OCI-LY1 (cell line): ENCODE measurements at regions not wholly inside any gene's neighbourhood (a gene's known extent, or its start where the extent isn't known, plus 50 kb on each side); places are given as distances from the start of the nearest gene placed in this dataset.
A peak's percentile ranks its signal among the peaks of the same experiment; 100 is the strongest.
"Not testable (repeated sequence)": the region's sequence is repeated elsewhere in the genome, so short reads cannot be mapped to it uniquely, and the experiment has no call there.

Experiments
- H2AFZ ChIP-seq: fragments of 200-600 bp; sonication (generic), shearing (Covaris generic); 2 replicates; pipeline ENCODE4 v1.6.0; 2014; ENCODE audit warnings: antibody characterized with exemption, mild to moderate bottlenecking, low read length
- H3F3A ChIP-seq: fragments of 200-600 bp; sonication (generic), shearing (Covaris generic); 2 replicates; pipeline ENCODE4 v1.6.0; 2014; ENCODE audit warnings: mild to moderate bottlenecking, antibody characterized with exemption, low read length, moderate library complexity; ENCODE audit not compliant: insufficient read depth
- H3K27ac ChIP-seq: fragments of 200-600 bp; sonication (generic); 2 replicates; pipeline ENCODE4 v1.5.1; 2014; ENCODE audit warnings: low read length, mixed run types, mild to moderate bottlenecking, low read depth; ENCODE audit not compliant: poor library complexity, severe bottlenecking
- H3K27me3 ChIP-seq: fragments of 200-600 bp; sonication (generic); 2 replicates; pipeline ENCODE4 v1.6.0; 2014; ENCODE audit warnings: antibody characterized with exemption, mild to moderate bottlenecking, low read length, moderate library complexity; ENCODE audit not compliant: insufficient read depth
- H3K36me3 ChIP-seq: fragments of 200-600 bp; sonication (generic); 2 replicates; pipeline ENCODE4 v1.6.1; 2014; ENCODE audit warnings: mild to moderate bottlenecking, antibody characterized with exemption, low read length, moderate library complexity, mixed read lengths; ENCODE audit not compliant: insufficient read depth
- H3K4me1 ChIP-seq: fragments of 200-600 bp; sonication (generic); 2 replicates; pipeline ENCODE4 v1.5.1; 2014; ENCODE audit warnings: mild to moderate bottlenecking, low read length, moderate library complexity; ENCODE audit not compliant: insufficient read depth, severe bottlenecking
- H3K4me2 ChIP-seq: fragments of 200-600 bp; sonication (generic), shearing (Covaris generic); 2 replicates; pipeline ENCODE4 v1.6.1; 2014; ENCODE audit warnings: low read length
- H3K4me3 ChIP-seq: fragments of 200-600 bp; sonication (generic); 2 replicates; pipeline ENCODE4 v1.5.1; 2014; ENCODE audit warnings: low read length, low read depth, mild to moderate bottlenecking, mixed read lengths; ENCODE audit not compliant: poor library complexity, severe bottlenecking
- H3K79me2 ChIP-seq: fragments of 200-600 bp; shearing (Covaris generic); 2 replicates; pipeline ENCODE4 v1.6.1; 2016; ENCODE audit warnings: mixed run types, low read length, mixed read lengths; ENCODE audit not compliant: insufficient read depth
- H3K9ac ChIP-seq: fragments of 200-600 bp; sonication (generic), shearing (Covaris generic); 2 replicates; pipeline ENCODE4 v1.6.1; 2014; ENCODE audit warnings: mild to moderate bottlenecking, low read length, mixed read lengths
- H3K9me2 ChIP-seq: fragments of 200-600 bp; sonication (generic), shearing (Covaris generic); 2 replicates; pipeline ENCODE4 v1.6.1; 2014; ENCODE audit warnings: low read depth, mild to moderate bottlenecking, low read length, mixed read lengths
- H3K9me3 ChIP-seq: fragments of 200-600 bp; shearing (Covaris generic); 2 replicates; pipeline ENCODE4 v1.6.1; 2014; ENCODE audit warnings: low read length, mixed read lengths
- H4K20me1 ChIP-seq: fragments of 200-600 bp; sonication (generic), shearing (Covaris generic); 2 replicates; pipeline ENCODE4 v1.6.0; 2016; ENCODE audit warnings: mild to moderate bottlenecking, low read length; ENCODE audit not compliant: insufficient read depth
- CTCF ChIP-seq: fragments of 200-600 bp; sonication (generic), shearing (Covaris generic); IDR thresholded peaks from 2 replicates; pipeline ENCODE4 v1.5.1; 2017; ENCODE audit warnings: mild to moderate bottlenecking, antibody characterized with exemption, low read length, moderate library complexity, mixed read lengths
- EZH2 ChIP-seq: fragments of 200-600 bp; sonication (generic), shearing (Covaris generic); IDR thresholded peaks from 2 replicates; pipeline ENCODE4 v1.8.0; 2017; ENCODE audit warnings: borderline replicate concordance, mixed run types, mild to moderate bottlenecking, antibody characterized with exemption, low read length, moderate library complexity, mixed read lengths

- Histone ChIP-seq H3K4me3 (no peak overlapping the region), H3K9me3 (no peaks in the 10 kb centered on the region), H3K79me2 (no peaks in the 10 kb centered on the region), H2AFZ (no peak overlapping the region), H3K4me2 (0 out of 2 replicates have a peak overlapping the region, but pooled peaks have one; percentile 28), H3K36me3 (no peaks in the 10 kb centered on the region), H3F3A (no peaks in the 10 kb centered on the region), H4K20me1 (no peaks in the 10 kb centered on the region), H3K9ac (no peak overlapping the region), H3K4me1 (no peaks in the 10 kb centered on the region), H3K27ac (no peak overlapping the region), H3K27me3 (no peaks in the 10 kb centered on the region), H3K9me2 (no peaks in the 10 kb centered on the region)
- TF ChIP-seq CTCF (no peak), EZH2 (no peak)
Measured at GRCh38 chr9:22229069-22229468, 217.6 kb upstream of the DMRTA1 start.

DNA sequence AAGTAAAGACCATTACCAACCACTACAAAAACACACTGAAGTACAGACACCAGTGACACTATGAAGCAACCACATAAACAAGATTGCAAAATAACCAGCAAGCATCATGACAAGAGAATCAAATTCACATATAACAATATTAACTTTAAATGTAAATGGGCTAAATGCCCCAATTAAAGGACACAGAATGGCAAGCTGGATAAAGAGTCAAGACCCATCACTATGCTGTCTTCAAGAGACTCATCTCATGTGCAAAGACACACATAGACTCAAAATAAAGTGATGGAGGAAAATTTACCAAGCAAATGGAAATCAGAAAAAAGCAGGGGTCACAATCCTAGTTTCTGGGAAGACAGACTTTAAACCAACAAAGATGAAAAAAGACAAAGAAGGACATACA, 215.3 kb upstream of the DMRTA1 start:
- H3K4me1 ChIP-seq, H3K79me2 ChIP-seq, H3K9me3 ChIP-seq, H3F3A ChIP-seq, H3K4me2 ChIP-seq, H3K27me3 ChIP-seq, H3K36me3 ChIP-seq, H3K9ac ChIP-seq, H2AFZ ChIP-seq, H4K20me1 ChIP-seq, H3K4me3 ChIP-seq, H3K27ac ChIP-seq, H3K9me2 ChIP-seq: not testable (repeated sequence)

DNA sequence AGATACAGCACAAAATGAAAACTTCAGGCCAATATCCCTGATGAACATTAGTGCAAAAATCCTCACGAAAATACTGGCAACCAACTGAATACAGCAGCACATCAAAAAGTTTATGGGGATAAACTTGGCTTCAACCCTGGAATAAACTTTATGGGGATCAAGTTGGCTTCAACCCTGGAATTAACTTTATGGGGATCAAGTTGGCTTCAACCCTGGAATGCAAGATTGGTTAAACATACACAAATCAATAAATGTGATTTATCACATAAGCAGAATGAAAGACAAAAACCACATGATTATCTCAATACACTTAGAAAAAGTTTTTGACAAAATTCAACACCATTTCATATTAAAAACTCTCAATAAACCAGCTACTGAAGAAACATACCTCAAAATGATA, 213.7 kb upstream of the DMRTA1 start:
- no peaks in the 10 kb centered on the region for H3K9me2 ChIP-seq
- no peak for TF ChIP-seq CTCF
- no peak for TF ChIP-seq EZH2

DNA sequence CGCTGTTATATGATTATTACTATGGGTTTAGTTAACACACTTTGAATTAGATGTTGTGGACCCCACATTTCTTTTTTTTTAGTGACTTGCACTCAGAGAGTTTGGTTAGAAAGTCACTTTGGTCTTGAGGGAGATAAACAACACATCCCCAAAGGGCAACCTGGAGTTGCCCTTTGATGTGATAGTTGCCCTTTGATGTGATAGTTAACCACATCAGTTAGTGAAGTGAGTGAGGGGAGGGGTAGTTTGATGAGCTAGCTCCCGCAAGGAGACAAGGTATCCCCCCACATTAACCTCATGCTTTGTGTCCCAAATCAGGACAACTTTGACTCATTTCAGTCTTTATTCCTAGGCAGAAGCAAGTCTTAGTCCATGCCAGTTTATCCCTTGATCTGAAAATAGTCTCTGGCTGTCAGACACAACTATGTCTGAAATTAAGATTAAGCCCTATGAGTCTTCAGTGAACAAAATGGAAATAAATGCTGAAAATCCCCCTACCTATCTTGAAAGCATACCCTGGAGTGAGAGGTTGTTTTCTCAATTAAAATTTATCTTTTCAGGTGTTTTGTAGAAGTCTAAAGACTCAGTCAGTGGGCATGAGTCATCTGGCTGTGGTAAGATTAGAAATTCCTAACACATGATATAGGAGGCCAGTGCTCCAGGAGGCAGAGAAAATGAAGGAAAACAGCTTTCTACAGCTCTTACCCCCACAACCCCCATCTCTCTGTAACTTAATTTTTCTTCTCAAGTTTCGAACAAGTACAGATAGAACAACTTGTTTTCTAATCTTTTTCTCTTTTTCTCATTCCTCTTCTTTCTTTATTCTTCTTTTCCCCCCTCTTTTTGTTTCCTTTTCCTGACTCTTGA, 208.9 kb upstream of the DMRTA1 start:
- H3K9me2 ChIP-seq, result no peaks in the 10 kb centered on the region
- no peak overlapping the region for H2AFZ ChIP-seq
- H3K4me3 ChIP-seq, result no peak overlapping the region
- no peaks in the 10 kb centered on the region for H3K9me3 ChIP-seq
- TF ChIP-seq CTCF, result no peak
- no peak for TF ChIP-seq EZH2
- no peaks in the 10 kb centered on the region for H3F3A ChIP-seq
- H3K79me2 ChIP-seq, result no peaks in the 10 kb centered on the region
- H4K20me1 ChIP-seq, result no peaks in the 10 kb centered on the region
- H3K9ac ChIP-seq, result no peak overlapping the region
- no peak overlapping the region for H3K27ac ChIP-seq
- no peaks in the 10 kb centered on the region for H3K27me3 ChIP-seq
- peaks cover 6% of the 10 kb centered on the region for H3K4me1 ChIP-seq
- H3K4me2 ChIP-seq, result no peak overlapping the region
- no peaks in the 10 kb centered on the region for H3K36me3 ChIP-seq

More for the DNA sequence above, 213.7 kb upstream of the DMRTA1 start:
- no peaks in the 10 kb centered on the region for H3K9me3 ChIP-seq
- H3K4me2 ChIP-seq, result no peak overlapping the region
- no peaks in the 10 kb centered on the region for H3F3A ChIP-seq
- H3K79me2 ChIP-seq, result no peaks in the 10 kb centered on the region
- H3K27ac ChIP-seq, result no peak overlapping the region
- H4K20me1 ChIP-seq, result no peaks in the 10 kb centered on the region
- H3K27me3 ChIP-seq, result no peaks in the 10 kb centered on the region
- H3K9ac ChIP-seq, result no peak overlapping the region
- H3K36me3 ChIP-seq, result no peaks in the 10 kb centered on the region
- no peak overlapping the region for H2AFZ ChIP-seq
- H3K4me1 ChIP-seq, result no peaks in the 10 kb centered on the region
- no peak overlapping the region for H3K4me3 ChIP-seq
